GM10266 (cell line): ENCODE measurements at regions not wholly inside any gene's neighbourhood (a gene's known extent, or its start where the extent isn't known, plus 50 kb on each side); places are given as distances from the start of the nearest gene placed in this dataset.

Experiments used
- DNase-seq: peaks from one replicate; pipeline ENCODE4 v3.0.0; 2012; ENCODE audit errors: extremely low spot score
- CTCF ChIP-seq: IDR thresholded peaks from 2 replicates; pipeline ENCODE4 v1.5.1; 2012; ENCODE audit warnings: mild to moderate bottlenecking, low read depth; ENCODE audit not compliant: control insufficient read depth, insufficient read depth; ENCODE audit errors: missing control alignments

GRCh38 chr9:119709431-119709830 lies 340.2 kb upstream of the BRINP1 start:
- no peak for TF ChIP-seq CTCF
- no peak for DNase-seq

- no peak for DNase-seq
- TF ChIP-seq CTCF, result no peak
Observed at GRCh38 chr9:119707228-119707845, 338.1 kb upstream of the BRINP1 start.

- TF ChIP-seq CTCF, result no peak
- DNase-seq, result no peak
Observed at GRCh38 chr9:119701651-119702050, 332.4 kb upstream of the BRINP1 start.

GRCh38 chr9:119698535-119698934 lies 329.3 kb upstream of the BRINP1 start:
- DNase-seq, result no peak
- TF ChIP-seq CTCF, result no peak

- no peak for DNase-seq
- TF ChIP-seq CTCF, result no peak
Observed at GRCh38 chr9:119697996-119698395, 328.8 kb upstream of the BRINP1 start.

GRCh38 chr9:119689879-119690278 lies 320.6 kb upstream of the BRINP1 start:
- no peak for TF ChIP-seq CTCF
- no peak for DNase-seq

GRCh38 chr9:119688547-119688946 lies 319.3 kb upstream of the BRINP1 start:
- no peak for TF ChIP-seq CTCF

More at GRCh38 chr9:119688547-119688946, 319.3 kb upstream of the BRINP1 start:
- DNase-seq, result no peak
